ENCODE measurements at regions not wholly inside any gene's neighbourhood (a gene's known extent, or its start where the extent isn't known, plus 50 kb on each side); places are given as distances from the start of the nearest gene placed in this dataset.
"Not testable (repeated sequence)": the region's sequence is repeated elsewhere in the genome, so short reads cannot be mapped to it uniquely, and the experiment has no call there.

GRCh38 chr7:6936626-6937025 lies 110.6 kb upstream of the CCZ1B start:
- TF ChIP-seq CTCF, POLR2A, EP300 (IDR thresholded peaks at IDR 0.05): not testable (repeated sequence)

Data from ovary (tissue), 3 donors.